Right lung (tissue), 2 donors: ENCODE measurements at regions not wholly inside any gene's neighbourhood (a gene's known extent, or its start where the extent isn't known, plus 50 kb on each side); places are given as distances from the start of the nearest gene placed in this dataset.

Experiments used
- DNase-seq, 2 donors: peaks; one replicate each; pipeline ENCODE4 v3.0.0-alpha.2; 2013

- no peak for DNase-seq
Observed at GRCh38 chr19:5235458-5236219, 105.0 kb downstream of the PTPRS start.

DNA sequence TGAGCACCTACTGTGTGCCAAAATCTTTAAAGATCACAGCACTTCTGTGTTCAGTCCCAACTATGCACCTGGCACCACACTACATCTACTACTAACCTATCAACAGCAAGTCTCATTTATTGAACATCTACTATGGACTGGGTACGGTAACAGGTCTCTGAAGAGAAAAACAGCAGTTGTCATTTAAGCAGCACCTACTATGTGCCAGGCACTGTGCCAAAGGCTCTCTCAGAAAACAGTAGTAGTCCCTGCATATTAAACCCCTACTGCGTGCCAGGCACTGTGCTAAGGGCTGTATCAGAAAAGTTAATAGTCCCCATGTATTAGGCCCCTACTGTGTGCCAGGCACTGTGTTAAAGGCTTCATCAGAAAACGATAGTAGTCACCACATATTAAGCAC is 106.2 kb downstream of the PTPRS start:
- no peak for DNase-seq

DNA sequence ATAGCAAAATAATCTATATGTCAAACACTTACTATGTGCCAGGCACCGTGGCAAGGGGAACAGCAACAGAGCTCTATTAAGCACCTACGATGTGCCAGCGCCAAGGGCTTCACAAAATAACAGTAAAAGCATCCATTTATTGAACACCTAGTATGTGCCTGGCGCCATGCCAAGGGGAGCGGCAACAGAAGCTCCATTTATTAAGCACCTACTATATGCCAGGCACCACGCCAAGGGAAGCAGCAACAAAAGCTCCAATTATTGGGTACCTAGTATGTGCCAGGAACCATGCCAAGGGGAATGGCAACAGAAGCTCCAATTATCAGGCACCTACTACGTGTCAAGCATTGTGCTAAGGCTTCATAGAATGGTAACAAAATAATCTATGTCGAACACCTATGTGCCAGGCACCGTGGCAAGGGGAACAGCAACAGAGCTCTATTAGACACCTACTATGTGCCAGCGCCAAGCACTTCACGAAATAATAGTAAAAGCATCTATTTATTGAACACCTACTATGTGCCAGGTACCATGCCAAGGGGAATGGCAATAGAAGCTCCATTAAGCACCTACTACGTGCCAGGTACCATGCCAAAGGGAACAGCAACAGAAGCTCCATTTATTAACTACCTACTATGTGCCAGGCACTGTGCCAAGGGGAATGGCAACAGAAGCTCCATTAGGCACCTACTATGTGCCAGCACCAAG is 107.7 kb downstream of the PTPRS start:
- no peak for DNase-seq

DNA sequence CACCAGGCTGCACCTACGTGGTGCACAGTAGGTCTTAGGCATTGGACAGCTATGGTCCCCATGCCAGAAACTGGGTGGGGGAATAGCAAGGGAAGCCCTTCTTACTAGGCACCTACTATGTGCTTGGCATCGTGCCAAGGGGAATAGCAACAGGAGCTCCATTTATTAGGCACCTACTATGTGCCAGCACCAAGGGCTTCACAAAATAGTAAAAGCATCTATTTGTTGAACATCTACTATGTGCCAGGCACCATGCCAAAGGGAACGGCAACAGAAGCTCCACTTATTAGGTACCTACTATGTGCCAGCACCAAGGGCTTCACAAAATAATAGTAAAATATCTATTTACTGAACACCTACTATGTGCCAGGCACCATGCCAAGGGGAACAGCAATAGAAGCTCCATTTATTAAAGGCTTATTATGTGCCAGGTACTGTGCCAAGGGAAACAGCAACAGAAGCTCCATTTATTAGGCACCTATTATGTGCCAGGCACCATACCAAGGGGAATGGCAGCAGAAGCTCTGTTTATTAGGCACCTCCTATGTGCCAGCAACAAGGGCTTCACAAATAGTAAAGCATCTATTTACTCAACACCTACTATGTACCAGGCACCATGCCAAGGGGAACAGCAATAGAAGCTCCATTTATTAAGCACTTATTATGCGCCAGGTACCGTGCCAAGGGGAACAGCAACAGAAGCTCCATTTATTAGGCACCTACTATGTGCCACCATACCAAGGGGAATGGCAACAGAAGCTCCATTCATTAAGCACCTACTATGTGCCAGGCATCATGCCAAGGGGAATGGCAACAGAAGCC is 108.5 kb downstream of the PTPRS start:
- no peak for DNase-seq

GRCh38 chr19:5230730-5231555 is 109.7 kb downstream of the PTPRS start:
- no peak for DNase-seq

DNA sequence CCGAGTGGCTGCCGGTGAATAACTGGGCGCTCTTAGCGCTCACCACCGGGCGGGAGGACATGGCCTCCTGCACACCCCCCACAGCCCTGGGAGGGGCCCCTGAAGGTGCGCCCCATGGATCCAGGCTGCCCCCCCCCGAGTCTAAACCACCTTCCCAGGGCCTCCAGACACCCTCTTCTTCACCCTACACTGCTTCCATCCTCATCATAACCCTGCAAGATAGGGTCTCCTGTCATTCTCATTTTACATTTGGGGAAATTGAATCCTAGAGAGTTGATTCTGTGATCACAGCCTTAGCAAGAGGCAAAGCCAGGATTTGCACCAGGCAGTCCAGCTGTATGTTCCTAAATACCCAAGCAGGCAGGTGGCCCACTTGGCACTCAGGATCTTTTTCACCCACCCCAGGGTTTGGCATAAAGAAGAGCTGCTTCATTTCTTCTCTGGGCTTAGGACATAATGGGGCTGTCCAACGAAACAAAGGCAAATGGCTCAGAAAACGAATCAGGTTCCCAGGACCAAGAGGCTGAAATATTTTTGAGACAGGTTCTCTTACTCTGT is 110.8 kb downstream of the PTPRS start:
- no peak for DNase-seq

GRCh38 chr19:5228932-5229777 is 111.5 kb downstream of the PTPRS start:
- DNase-seq, result no peak

DNA sequence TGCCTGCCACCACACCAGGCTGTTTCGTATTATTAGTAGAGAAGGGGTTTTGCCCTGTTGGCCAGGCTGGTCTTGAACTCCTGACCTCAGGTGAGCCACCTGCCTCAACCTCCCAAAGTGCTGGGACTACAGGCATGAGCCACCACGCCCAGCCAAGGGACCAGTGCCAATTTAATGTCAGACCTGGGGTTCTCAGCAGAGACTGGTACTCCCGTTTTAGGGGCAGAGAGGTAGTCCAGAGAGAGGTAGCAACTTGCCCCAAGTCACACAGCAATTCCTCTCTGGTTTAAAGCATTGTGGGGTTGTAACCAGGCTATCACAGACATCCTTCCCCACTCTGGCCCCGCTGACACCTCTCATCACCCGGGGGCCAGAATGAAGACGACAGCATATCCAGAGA is 112.1 kb downstream of the PTPRS start:
- DNase-seq, result no peak

- DNase-seq, result no peak
Observed at GRCh38 chr19:5225486-5226345, 114.9 kb downstream of the PTPRS start.

DNA sequence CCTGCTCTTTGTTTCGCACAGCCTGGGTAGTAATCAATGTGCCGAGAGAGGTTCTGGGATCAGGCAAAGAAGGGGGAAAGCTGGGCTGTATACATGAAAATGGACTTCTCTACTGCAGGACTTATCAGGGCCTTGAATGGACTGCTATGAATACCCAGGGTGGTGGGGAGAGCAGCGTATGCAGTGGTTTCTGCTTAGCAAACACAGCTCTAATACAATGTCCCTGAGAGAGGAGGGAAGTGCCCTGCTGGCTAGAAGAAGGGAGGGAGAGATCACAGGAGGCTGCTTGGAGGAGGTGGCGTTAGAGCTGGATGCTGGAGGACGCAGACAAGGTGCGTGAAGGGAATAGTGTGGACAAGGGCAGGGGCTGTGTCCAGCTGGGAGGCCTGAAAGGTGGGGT is 116.1 kb downstream of the PTPRS start:
- no peak for DNase-seq

GRCh38 chr19:5222821-5223321 is 117.7 kb downstream of the PTPRS start:
- no peak for DNase-seq

- DNase-seq, result no peak
Observed at GRCh38 chr19:5222178-5222577, 118.4 kb downstream of the PTPRS start.

DNA sequence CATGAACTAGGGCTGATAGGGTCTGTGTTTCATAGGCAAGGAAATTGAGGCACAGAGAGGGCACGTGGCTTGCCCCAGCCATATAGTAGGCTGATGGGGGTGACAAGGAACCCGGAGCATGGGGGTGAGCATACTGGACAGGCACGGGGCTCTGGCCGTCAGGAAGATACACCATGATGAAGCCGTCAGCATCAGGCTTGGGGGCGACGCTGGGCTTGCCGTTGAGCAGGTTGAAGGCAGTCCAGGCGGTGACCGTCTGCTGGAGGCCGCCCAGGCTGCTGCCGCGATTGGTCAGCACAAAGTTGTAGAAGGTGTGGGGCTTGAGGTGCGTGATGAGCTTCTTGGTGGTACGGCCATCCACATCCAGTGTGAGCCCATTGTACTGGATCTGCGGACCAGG is 119.7 kb downstream of the PTPRS start:
- no peak for DNase-seq

DNA sequence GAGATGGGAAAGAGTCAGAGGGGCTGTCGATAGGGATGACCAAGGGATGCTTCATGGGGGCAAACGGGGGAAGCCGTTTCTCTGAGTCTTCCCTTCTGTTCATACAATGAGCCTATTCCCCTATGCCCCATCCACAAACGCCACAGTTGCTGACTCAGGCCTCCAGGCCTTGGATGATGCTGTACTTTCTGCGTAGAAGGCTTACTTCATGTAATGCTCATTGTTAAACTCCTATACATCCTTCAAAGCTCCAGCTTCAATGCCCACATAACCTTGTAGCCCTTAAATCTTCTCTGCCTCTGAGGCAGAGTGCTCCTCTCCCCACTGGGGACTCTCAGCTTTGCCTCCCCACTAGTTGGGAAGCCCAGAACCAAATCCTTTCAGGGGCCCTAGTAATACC is 120.3 kb downstream of the PTPRS start:
- no peak for DNase-seq

DNA sequence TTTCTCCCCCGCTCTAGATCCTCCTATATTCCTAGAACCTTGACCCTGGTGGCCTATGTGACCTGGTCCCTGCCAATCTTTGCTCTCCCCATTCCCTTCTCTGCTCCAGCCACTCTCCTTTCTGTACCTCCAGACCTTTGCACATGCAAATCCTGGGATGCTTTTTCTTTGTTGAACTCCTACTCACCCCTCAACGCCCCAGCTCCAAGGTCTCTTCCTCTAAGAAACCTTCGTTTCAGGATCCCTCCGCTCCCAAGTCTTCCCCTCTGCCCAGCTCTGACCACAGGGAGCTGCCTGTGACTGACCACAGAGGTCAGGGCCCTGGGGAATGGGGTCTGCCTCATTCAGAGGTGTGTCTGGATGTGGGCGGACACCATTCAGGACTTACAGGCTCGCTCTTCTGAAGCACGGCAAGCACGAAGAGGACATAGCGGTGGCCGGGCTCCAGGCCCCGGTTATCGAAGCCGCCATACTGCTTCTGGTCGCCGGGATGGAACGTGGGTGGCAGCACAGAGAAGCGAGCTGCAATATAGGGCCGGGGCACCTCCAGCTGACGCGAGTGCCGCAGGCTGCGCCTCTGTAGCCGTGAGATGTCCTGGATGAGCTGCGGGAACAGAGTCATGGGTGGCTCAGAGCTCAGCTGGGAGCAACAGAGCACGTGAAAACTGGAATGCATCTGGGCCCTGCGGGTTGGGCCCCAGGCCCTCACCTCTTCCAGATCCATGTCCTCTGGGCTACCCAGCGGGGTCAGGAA is 120.9 kb downstream of the PTPRS start:
- no peak for DNase-seq

- DNase-seq, result no peak
Observed at GRCh38 chr19:5218963-5219530, 121.6 kb downstream of the PTPRS start.

- no peak for DNase-seq
Observed at GRCh38 chr19:5218255-5218855, 122.3 kb downstream of the PTPRS start.

DNA sequence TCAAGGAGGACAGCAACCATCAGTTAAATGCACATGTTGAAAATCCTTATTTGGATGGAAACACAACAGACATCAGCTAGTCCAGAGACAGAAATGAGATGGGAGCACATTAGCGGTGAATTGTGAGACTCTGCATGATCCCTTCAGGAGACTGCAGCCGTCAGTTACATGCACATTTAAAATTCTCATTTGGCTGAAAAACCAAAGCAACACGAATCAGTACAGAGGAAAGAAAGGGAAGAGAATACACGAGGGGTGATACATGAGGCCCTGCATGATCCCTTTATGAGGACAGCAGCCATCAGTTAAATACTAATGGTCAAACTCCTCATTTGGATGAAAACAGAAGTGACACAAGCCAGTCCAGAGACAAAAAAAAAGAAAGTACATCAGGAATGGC is 123.4 kb downstream of the PTPRS start:
- DNase-seq, result no peak
